BJ (cell line): ENCODE measurements at regions not wholly inside any gene's neighbourhood (a gene's known extent, or its start where the extent isn't known, plus 50 kb on each side); places are given as distances from the start of the nearest gene placed in this dataset.
"Not testable (repeated sequence)": the region's sequence is repeated elsewhere in the genome, so short reads cannot be mapped to it uniquely, and the experiment has no call there.

Experiments
- CTCF ChIA-PET: fragments of 350-600 bp; formaldehyde crosslinking; extraction: SDS; loops from one replicate; lab custom pipeline; 2021; ENCODE audit warnings: antibody characterized with exemption, inconsistent platforms; lab: Yijun Ruan, JAX
- POLR2A ChIA-PET: fragments of 300-600 bp; sonication (Branson Sonifier 250); formaldehyde crosslinking; extraction: SDS; loops from one replicate; lab custom pipeline; 2021; ENCODE audit warnings: antibody characterized with exemption; lab: Charles Lee
- DNase-seq: peaks from one replicate; pipeline ENCODE4 v3.0.0-alpha.2; 2011; ENCODE audit warnings: low read depth
- H3K27me3 ChIP-seq: 2 replicates; pipeline ENCODE4 v1.6.0; 2011; ENCODE audit warnings: low read length; ENCODE audit not compliant: control insufficient read depth, insufficient read depth
- H3K36me3 ChIP-seq: 2 replicates; pipeline ENCODE4 v1.5.1; 2011; ENCODE audit warnings: low read length; ENCODE audit not compliant: control insufficient read depth, insufficient read depth
- H3K4me3 ChIP-seq: 2 replicates; pipeline ENCODE4 v1.5.1; 2011; ENCODE audit warnings: low read depth, mild to moderate bottlenecking, control low read depth, low read length
- TF ChIP-seq, protein P1 (sequence below): IDR thresholded peaks from 2 replicates; pipeline ENCODE4 v1.5.1; 2011; ENCODE audit warnings: low read depth, mild to moderate bottlenecking, control low read depth, inconsistent platforms, low read length, moderate library complexity; ENCODE audit not compliant: insufficient read depth

DNA sequence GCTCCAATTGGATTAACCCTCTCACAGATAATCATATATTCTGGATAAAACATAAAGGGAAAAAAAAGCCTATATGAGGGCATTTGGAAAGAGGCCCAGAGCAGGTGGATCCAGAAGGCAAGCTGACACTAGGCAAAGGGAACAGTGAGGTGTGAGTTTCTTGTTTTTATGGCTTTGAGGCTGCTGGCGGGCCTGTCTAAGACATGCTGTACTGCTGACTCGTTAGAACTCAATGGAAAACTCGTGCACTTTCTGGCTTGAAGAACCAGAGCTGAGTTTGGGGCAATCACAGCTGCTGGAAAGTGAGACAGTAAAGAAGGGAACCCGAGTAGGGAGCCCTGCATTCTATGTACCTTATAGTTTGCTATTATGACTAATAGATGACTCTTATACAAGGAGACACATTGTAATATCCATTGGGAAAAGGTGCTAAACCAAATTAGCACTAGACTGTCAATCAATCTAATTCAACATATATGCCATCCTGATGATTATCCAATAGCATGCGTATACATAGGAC is 637.1 kb downstream of the GATA3 start:
- DNase-seq, result no peak
- TF ChIP-seq, protein P1, sequence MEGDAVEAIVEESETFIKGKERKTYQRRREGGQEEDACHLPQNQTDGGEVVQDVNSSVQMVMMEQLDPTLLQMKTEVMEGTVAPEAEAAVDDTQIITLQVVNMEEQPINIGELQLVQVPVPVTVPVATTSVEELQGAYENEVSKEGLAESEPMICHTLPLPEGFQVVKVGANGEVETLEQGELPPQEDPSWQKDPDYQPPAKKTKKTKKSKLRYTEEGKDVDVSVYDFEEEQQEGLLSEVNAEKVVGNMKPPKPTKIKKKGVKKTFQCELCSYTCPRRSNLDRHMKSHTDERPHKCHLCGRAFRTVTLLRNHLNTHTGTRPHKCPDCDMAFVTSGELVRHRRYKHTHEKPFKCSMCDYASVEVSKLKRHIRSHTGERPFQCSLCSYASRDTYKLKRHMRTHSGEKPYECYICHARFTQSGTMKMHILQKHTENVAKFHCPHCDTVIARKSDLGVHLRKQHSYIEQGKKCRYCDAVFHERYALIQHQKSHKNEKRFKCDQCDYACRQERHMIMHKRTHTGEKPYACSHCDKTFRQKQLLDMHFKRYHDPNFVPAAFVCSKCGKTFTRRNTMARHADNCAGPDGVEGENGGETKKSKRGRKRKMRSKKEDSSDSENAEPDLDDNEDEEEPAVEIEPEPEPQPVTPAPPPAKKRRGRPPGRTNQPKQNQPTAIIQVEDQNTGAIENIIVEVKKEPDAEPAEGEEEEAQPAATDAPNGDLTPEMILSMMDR, result no peak
- CTCF ChIA-PET, result no interaction called here
- POLR2A ChIA-PET, result no interaction called here
- Histone ChIP-seq H3K4me3 (no peak overlapping the region), H3K27me3 (no peaks in the 10 kb centered on the region), H3K36me3 (no peaks in the 10 kb centered on the region)

GRCh38 chr10:8693635-8694034 is 639.1 kb downstream of the GATA3 start:
- CTCF ChIA-PET, H3K36me3 ChIP-seq, POLR2A ChIA-PET, H3K4me3 ChIP-seq, H3K27me3 ChIP-seq, DNase-seq: not testable (repeated sequence)

GRCh38 chr10:8696746-8697145 is 642.3 kb downstream of the GATA3 start:
- DNase-seq, result no peak

GRCh38 chr10:8700689-8701088 is 646.2 kb downstream of the GATA3 start:
- CTCF ChIA-PET, result no interaction called here
- no peak for DNase-seq
- H3K36me3 ChIP-seq, result no peaks in the 10 kb centered on the region
- H3K27me3 ChIP-seq, result no peaks in the 10 kb centered on the region
- POLR2A ChIA-PET, result no interaction called here
- TF ChIP-seq, protein P1, result no peak
- H3K4me3 ChIP-seq, result no peak overlapping the region

More at GRCh38 chr10:8696746-8697145, 642.3 kb downstream of the GATA3 start:
- no peaks in the 10 kb centered on the region for H3K36me3 ChIP-seq
- H3K27me3 ChIP-seq, result no peaks in the 10 kb centered on the region
- POLR2A ChIA-PET, result no interaction called here
- CTCF ChIA-PET, result no interaction called here
- no peak overlapping the region for H3K4me3 ChIP-seq
- TF ChIP-seq, protein P1, result no peak

DNA sequence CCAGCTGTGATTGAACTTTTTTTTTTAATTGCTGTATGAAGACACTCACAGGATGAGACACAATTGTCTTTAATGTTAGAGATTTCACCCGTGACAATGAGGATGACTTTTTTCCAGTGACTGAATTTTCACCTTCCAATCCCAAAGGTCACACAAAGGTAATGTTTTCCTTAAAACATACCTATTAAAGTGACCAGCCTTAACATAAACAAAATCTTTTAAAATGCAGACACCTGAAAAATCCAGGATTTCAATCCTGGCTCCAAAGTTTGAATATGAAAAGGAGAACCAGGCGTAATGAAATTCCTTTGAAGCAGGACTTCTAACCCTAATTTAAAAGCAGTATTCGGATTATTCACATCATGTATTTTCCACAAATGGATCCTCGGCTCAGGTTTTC is 647.7 kb downstream of the GATA3 start:
- H3K4me3 ChIP-seq, result no peak overlapping the region
- no peaks in the 10 kb centered on the region for H3K27me3 ChIP-seq
- POLR2A ChIA-PET, result no interaction called here
- no peak for DNase-seq
- CTCF ChIA-PET, result no interaction called here
- TF ChIP-seq, protein P1, result no peak
- no peaks in the 10 kb centered on the region for H3K36me3 ChIP-seq

- Histone ChIP-seq H3K4me3 (no peak overlapping the region), H3K27me3 (no peaks in the 10 kb centered on the region), H3K36me3 (no peaks in the 10 kb centered on the region)
- POLR2A ChIA-PET, result no interaction called here
- TF ChIP-seq, protein P1, result no peak
- CTCF ChIA-PET, result no interaction called here
- DNase-seq, result no peak
Measured at GRCh38 chr10:8705415-8705814, 650.9 kb downstream of the GATA3 start.
